ENCODE measurements at regions not wholly inside any gene's neighbourhood (a gene's known extent, or its start where the extent isn't known, plus 50 kb on each side); places are given as distances from the start of the nearest gene placed in this dataset.

- no peak for DNase-seq (ENCODE audit: low read depth)
Observed at GRCh38 chr13:80442609-80443008, 101.7 kb upstream of the SPRY2 start.

GRCh38 chr13:80441968-80442367, 101.0 kb upstream of the SPRY2 start:
- no peak for DNase-seq (ENCODE audit: low read depth)

- no peak for DNase-seq (ENCODE audit: low read depth)
Observed at GRCh38 chr13:80438521-80438920, 97.6 kb upstream of the SPRY2 start.

- no peak for DNase-seq (ENCODE audit: low read depth)
Observed at GRCh38 chr13:80437231-80437630, 96.3 kb upstream of the SPRY2 start.

- no peak for DNase-seq (ENCODE audit: low read depth)
Observed at GRCh38 chr13:80436571-80437169, 95.7 kb upstream of the SPRY2 start.

GRCh38 chr13:80430561-80430960, 89.6 kb upstream of the SPRY2 start:
- no peak for DNase-seq (ENCODE audit: low read depth)

- no peak for DNase-seq (ENCODE audit: low read depth)
Observed at GRCh38 chr13:80428349-80429096, 87.6 kb upstream of the SPRY2 start.

- DNase-seq (ENCODE audit: low read depth) = no peak
Observed at GRCh38 chr13:80419416-80419815, 78.5 kb upstream of the SPRY2 start.

GRCh38 chr13:80413611-80414010, 72.7 kb upstream of the SPRY2 start:
- no peak for DNase-seq (ENCODE audit: low read depth)

- no peak for DNase-seq (ENCODE audit: low read depth)
Observed at GRCh38 chr13:80408270-80408669, 67.3 kb upstream of the SPRY2 start.

GRCh38 chr13:80400865-80401426, 60.0 kb upstream of the SPRY2 start:
- no peak for DNase-seq (ENCODE audit: low read depth)

GRCh38 chr13:80400164-80400864, 59.4 kb upstream of the SPRY2 start:
- no peak for DNase-seq (ENCODE audit: low read depth)

- DNase-seq (ENCODE audit: low read depth) = no peak
Observed at GRCh38 chr13:80399340-80400163, 58.6 kb upstream of the SPRY2 start.
